Stimulated activated naive CD8-positive, alpha-beta T cell treated with anti-CD3 and anti-CD28 coated beads, Interleukin-15, amount 100 ng/mL, for 72 hours (primary cell): ENCODE measurements at regions not wholly inside any gene's neighbourhood (a gene's known extent, or its start where the extent isn't known, plus 50 kb on each side); places are given as distances from the start of the nearest gene placed in this dataset.
A peak's percentile ranks its signal among the peaks of the same experiment; 100 is the strongest.
"Not testable (repeated sequence)": the region's sequence is repeated elsewhere in the genome, so short reads cannot be mapped to it uniquely, and the experiment has no call there.

Experiments used
- ATAC-seq: fragments of 150-1000 bp; cut with Tn5 transposase; 2 replicates; pipeline ENCODE4 v1.10.0; 2021; ENCODE audit warnings: mild to moderate bottlenecking, moderate library complexity
- DNase-seq, 2 donors: peaks; one replicate each; pipeline ENCODE4 v3.0.0; 2021 to 2022
- H3K27ac Mint-ChIP-seq, 2 donors: one replicate each; pipeline ENCODE4 v1.8.0; 2022; ENCODE audit warnings: mild to moderate bottlenecking in 2 of 2, mixed read lengths in 2 of 2, moderate library complexity in 2 of 2
- H3K27me3 Mint-ChIP-seq: one replicate; pipeline ENCODE4 v1.8.0; 2022; ENCODE audit warnings: mixed read lengths
- H3K4me1 Mint-ChIP-seq: one replicate; pipeline ENCODE4 v1.8.0; 2022; ENCODE audit warnings: mild to moderate bottlenecking, mixed read lengths
- H3K4me3 Mint-ChIP-seq, 2 donors: one replicate each; pipeline ENCODE4 v1.8.0; 2022; ENCODE audit warnings: mild to moderate bottlenecking in 2 of 2, mixed read lengths in 2 of 2, moderate library complexity in 1 of 2
- H3K9me3 Mint-ChIP-seq, 2 donors: one replicate each; pipeline ENCODE4 v1.8.0; 2022; ENCODE audit warnings: mixed read lengths in 2 of 2

DNA sequence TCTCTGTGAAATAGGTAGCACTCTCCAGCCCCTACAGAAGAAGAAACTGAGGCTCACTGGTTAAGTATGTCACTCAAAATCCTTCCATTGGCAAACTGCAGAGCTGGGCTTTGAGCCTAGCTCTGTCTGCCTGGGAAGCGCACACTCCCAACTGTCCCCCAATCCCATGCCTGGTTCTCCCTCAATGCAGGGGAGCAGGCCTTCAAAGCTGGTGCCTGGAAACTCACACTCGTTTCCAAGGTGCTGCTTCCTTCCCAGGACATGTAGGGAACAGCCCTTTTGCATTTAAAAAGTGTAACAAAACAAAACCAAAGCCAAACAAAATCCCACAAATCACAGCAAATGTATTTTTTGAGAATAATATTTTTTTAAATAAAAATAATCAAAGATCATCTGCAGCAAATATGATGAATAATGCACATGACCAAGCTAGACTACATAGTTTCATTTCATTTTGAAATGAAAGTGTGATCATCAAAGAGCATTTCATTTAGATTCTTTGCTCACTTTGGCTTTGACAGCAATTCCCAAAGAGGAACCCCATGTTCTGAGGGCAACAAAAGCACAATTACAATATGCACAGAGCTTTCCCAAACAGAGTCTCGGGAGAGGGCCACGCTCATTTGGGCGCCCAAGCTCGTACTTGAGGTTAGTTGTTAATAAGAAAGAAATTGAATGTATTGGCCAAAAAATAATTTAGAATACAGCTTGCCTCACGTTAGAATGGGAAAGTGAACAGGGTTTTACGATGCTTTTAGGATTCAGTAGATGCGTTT lies 96.7 kb upstream of the ACKR3 start:
- H3K4me3 Mint-ChIP-seq = no peak overlapping the region
- H3K4me1 Mint-ChIP-seq = no peaks in the 10 kb centered on the region
- ATAC-seq (no peak), DNase-seq (no peak)
- peaks cover 3 to 13% of the 10 kb centered on the region in 2 donors for H3K9me3 Mint-ChIP-seq
- H3K27ac Mint-ChIP-seq = no peak overlapping the region
- H3K27me3 Mint-ChIP-seq = no peaks in the 10 kb centered on the region

DNA sequence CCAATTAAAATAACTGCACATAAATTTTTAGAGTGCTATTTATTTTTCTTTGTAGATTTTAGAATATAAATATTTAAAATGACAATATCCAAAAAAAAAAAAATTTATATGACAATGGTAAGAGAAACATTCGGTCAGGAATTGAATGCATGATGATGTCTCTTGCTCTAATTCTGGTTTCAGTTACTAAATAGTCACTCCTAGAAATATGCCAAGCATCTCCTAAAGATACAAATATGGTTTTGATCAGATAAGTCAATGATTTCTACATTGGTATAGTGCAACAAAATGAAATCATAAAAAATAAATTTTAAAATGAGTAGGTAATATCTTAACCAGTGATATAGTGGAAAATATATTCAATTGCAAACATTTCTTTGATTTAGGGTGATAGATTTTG lies 95.9 kb upstream of the ACKR3 start:
- Mint-ChIP-seq H3K27ac (no peak overlapping the region), H3K4me3 (no peak overlapping the region), H3K27me3 (no peaks in the 10 kb centered on the region), H3K4me1 (no peaks in the 10 kb centered on the region), H3K9me3 (peaks cover 5 to 17% of the 10 kb centered on the region in 2 donors)
- ATAC-seq (no peak), DNase-seq (no peak)

DNA sequence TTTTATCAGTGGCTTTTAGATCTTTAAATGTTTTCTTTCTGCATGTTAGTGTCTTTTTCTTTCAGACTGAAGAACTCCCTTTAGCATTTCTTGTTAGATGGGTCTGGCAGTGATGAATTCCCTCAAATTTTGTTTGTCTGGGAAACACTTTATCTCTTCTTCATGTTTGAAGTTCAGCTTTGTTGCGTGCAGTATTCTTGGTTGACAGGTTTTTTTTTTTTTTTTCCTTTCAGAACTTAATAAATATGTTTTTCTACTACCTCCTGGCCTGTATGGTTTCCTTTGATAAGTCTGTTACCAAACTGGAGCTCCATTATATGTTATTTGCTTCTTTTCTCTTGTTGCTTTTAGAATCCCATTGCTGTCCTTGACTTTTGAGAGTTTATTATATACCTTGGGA lies 89.8 kb upstream of the ACKR3 start:
- Mint-ChIP-seq H3K27me3 (no peaks in the 10 kb centered on the region), H3K9me3 (peaks cover 21 to 41% of the 10 kb centered on the region in 2 donors), H3K4me3 (no peak overlapping the region), H3K27ac (no peak overlapping the region), H3K4me1 (no peaks in the 10 kb centered on the region)
- ATAC-seq (no peak), DNase-seq (no peak)

DNA sequence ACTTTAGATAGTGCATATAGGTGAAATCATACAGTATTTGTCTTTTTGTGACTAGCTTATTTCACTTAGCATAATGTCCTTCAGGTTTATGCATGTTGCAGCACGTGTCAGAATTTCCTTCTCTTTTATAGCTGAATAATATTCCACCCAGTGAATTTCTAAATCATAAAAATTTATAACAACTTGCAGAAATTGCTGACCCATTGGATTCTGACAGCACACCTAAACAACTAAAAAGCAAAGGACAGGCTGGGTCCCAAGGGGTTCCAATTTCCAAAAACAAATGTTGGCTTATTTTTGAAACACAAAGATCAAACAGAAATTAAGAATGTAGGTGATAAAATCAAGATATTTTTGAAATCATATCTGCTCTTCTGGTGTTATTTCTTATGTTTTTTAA lies 86.5 kb upstream of the ACKR3 start:
- Mint-ChIP-seq H3K4me1 (no peaks in the 10 kb centered on the region), H3K27ac (no peak overlapping the region), H3K27me3 (no peaks in the 10 kb centered on the region), H3K4me3 (no peak overlapping the region), H3K9me3 (peaks cover 17 to 26% of the 10 kb centered on the region in 2 donors)
- DNase-seq (no peak), ATAC-seq (no peak)

DNA sequence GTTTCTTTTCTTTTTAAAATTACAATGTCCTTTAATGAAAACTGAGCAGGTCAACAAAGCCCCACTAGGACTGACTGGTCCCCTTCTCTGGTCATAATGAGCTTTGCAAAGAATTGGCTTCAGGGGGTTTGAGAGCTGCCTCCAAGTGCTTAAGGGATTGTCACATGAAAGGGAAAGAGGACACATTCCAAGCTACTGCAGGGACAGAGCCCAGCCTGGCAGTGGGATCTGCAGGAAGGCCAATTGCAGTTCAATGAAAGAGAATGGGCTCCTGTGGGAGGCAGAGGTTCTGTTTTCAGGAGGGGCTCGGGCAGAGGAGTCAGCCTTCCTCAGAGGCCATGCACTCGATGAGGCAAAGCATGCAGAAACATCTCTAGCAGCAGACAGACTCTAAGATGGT lies 84.1 kb upstream of the ACKR3 start:
- no peak overlapping the region for H3K4me3 Mint-ChIP-seq
- H3K9me3 Mint-ChIP-seq = peaks cover 4 to 11% of the 10 kb centered on the region in 2 donors
- ATAC-seq (no peak), DNase-seq (no peak)
- no peaks in the 10 kb centered on the region for H3K27me3 Mint-ChIP-seq
- H3K27ac Mint-ChIP-seq = no peak overlapping the region
- H3K4me1 Mint-ChIP-seq = no peaks in the 10 kb centered on the region

DNA sequence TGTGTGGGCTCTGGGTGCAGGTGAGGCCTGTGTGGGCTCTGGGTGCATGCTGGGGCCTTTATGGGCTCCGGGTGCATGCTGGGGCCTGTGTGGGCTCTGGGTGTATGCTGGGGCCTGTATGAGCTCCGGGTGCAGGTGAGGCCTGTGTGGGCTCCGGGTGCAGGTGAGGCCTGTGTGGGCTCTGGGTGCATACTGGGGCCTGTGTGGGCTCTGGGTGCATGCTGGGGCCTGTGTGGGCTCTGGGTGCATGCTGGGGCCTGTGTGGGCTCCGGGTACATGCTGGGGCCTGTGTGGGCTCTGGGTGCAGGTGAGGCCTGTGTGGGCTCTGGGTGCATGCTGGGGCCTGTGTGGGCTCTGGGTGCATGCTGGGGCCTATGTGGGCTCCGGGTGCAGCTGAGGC lies 80.5 kb upstream of the ACKR3 start:
- H3K4me3 Mint-ChIP-seq, H3K27ac Mint-ChIP-seq, H3K4me1 Mint-ChIP-seq, DNase-seq, ATAC-seq, H3K9me3 Mint-ChIP-seq, H3K27me3 Mint-ChIP-seq: not testable (repeated sequence)

DNA sequence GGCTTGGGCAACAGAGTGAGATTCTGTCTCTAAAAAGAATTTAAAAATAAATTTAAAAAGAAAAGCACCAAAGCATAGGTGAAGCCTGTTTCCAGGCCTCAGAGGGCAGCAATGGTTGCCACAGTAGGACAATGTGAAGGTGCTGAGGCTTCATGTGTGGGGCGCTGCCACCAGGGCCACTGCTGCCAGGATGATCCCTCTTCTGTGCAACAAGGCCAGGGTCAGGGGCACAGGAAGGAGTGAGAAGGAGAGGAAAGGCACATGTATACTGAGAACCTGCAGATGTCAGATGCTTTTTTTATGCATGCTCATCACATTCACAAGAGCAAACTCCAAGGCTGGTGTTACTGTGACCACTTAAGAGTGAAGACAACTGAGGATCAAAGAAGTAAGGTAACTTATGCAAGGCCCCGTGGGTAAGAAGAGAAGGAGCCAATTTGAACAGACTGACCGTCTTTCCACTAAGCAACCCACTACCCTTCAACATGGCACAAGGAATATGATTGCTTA lies 79.7 kb upstream of the ACKR3 start:
- peaks cover 4 to 10% of the 10 kb centered on the region in 2 donors for H3K9me3 Mint-ChIP-seq
- no peak for DNase-seq
- no peak overlapping the region for H3K27ac Mint-ChIP-seq
- H3K27me3 Mint-ChIP-seq = no peaks in the 10 kb centered on the region
- no peaks in the 10 kb centered on the region for H3K4me1 Mint-ChIP-seq
- no peak overlapping the region for H3K4me3 Mint-ChIP-seq
- ATAC-seq = no peak

DNA sequence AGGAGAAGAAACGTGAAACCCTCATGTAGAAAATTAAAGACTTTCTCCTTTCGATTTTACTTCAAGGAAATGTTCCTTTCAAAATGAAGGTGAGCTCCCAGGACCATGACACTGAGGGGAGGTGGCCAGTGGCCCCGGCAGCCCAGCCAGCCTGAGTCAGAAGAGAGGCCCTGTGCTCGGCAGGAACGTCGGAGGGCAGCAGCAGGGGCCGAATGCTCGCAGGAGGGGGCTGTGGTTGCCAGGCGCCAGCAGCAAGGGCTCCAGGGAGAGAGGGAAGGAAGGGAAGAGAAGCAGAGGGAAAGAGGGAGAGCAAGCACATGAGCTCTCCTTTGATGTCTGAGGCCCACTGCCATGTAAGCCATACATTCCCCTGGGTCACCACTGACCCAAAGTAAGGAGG lies 73.3 kb upstream of the ACKR3 start:
- H3K9me3 Mint-ChIP-seq = peaks cover 4 to 10% of the 10 kb centered on the region in 2 donors
- H3K4me1 Mint-ChIP-seq = no peaks in the 10 kb centered on the region
- H3K27ac Mint-ChIP-seq = peak overlapping the region in 1 of 2 donors; percentile 81

DNA sequence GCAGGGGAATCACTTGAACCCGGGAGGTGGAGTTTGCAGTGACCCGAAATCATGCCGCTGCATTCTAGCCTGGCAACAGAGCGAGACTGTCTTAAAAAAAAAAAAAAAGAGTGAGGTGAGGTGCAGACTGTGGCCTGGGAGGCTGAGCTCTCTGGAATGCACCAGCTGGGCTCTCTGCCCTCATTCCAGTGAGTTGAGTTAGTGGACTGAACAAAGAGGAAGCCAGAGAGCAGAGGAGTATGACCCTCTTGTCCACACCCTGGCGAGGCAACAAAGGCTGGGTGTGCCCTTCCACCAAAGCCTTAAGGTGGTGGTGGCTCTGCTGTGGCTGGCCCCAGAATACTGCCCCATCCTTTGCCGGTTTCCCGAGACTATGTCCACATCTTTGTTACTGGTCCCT lies 71.3 kb upstream of the ACKR3 start:
- Mint-ChIP-seq H3K4me3 (no peak overlapping the region), H3K9me3 (no peaks in the 10 kb centered on the region), H3K4me1 (no peaks in the 10 kb centered on the region), H3K27me3 (no peaks in the 10 kb centered on the region), H3K27ac (peak overlapping the region in 1 of 2 donors; percentile 85)
- DNase-seq = no peak
- ATAC-seq = no peak

More for the DNA sequence above, 73.3 kb upstream of the ACKR3 start:
- DNase-seq (no peak), ATAC-seq (no peak)
- no peaks in the 10 kb centered on the region for H3K27me3 Mint-ChIP-seq
- H3K4me3 Mint-ChIP-seq = no peak overlapping the region

DNA sequence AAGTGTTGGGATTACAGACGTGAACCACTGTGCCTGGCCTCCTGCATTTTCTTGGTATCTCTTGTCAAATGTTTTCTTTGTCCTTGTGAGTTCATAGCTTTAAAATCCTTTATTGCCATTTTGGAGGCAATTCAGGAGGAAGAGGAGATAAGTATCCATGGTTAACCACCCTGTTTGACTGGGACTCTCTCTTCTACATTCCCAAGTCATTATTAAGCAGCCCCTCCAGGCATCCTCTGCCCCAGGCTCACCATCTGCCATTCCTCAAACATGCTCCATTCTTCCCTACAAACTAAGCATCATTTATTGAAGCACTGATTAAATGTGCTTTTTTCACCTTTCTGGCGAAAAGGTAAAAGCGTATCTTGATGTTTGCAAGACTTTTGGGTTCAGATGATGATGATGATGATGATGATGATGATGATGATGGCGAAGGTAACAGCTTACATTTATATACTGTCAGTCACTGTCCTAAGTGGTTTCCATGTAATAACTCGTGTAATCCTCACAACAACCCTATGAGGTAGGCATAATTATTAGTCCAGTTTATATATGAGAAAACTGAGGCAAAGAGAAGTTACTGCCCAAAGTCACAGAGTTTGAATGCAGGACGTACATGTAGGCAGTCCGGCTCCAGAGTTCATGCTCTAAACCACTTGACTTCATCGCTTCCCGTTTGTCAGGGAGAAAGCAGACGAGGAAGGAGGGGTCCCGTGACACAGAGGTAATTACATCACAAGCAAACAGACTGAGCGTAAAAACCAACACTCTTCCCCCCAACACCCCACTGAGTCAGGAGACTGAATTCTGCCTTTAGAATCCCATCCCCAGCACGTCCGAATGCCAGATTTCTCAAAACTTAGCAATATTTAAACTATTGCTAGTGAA lies 69.7 kb upstream of the ACKR3 start:
- ATAC-seq = no peak
- Mint-ChIP-seq H3K4me1 (no peaks in the 10 kb centered on the region), H3K4me3 (no peak overlapping the region), H3K9me3 (peaks cover 6 to 10% of the 10 kb centered on the region in 2 donors), H3K27ac (no peak overlapping the region), H3K27me3 (peaks cover 10% of the 10 kb centered on the region)
- no peak for DNase-seq

DNA sequence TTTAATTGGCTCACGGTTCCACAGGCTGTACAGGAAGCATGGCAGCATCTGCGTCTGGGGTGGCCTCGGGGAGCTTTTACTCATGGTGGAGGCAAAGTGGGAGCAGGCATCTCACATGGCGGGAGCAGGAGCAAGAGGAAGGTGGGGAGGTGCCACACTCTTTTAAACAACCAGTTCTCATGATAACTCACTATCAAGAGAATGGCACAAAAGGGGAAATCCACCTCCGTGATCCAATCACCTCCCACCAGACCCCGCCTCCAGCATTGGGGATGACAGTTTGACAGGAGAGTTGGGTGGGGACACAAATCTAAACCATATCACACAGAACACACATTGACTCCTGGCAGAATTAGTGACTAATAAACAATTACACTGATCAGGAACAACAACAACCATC lies 68.6 kb upstream of the ACKR3 start:
- Mint-ChIP-seq H3K27me3 (peaks cover 10% of the 10 kb centered on the region), H3K9me3 (peaks cover 6 to 19% of the 10 kb centered on the region in 2 donors), H3K4me1 (no peaks in the 10 kb centered on the region), H3K4me3 (no peak overlapping the region), H3K27ac (no peak overlapping the region)
- DNase-seq (no peak), ATAC-seq (no peak)

DNA sequence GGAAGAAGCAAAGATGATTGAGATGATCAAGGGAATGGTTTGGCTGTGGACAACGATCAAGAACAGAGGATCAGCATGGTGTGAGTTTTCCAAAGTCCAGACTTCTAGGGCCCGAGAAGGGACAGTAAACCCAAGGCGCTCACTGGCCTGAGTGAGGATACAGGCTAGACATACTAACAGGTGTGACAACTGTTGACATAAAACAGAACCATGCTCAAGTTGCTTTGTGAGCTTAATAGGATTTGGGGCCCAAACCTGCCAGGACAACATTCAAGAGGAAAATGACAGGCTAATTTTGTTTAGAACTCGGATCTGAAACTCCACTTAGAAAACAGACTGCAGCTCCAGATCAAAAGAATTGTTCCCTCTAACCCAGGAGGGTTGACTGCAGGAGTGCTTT lies 68.1 kb upstream of the ACKR3 start:
- Mint-ChIP-seq H3K27me3 (peaks cover 10% of the 10 kb centered on the region), H3K4me3 (no peak overlapping the region), H3K4me1 (no peaks in the 10 kb centered on the region), H3K9me3 (peaks cover 6 to 19% of the 10 kb centered on the region in 2 donors), H3K27ac (no peak overlapping the region)
- DNase-seq (no peak), ATAC-seq (no peak)

DNA sequence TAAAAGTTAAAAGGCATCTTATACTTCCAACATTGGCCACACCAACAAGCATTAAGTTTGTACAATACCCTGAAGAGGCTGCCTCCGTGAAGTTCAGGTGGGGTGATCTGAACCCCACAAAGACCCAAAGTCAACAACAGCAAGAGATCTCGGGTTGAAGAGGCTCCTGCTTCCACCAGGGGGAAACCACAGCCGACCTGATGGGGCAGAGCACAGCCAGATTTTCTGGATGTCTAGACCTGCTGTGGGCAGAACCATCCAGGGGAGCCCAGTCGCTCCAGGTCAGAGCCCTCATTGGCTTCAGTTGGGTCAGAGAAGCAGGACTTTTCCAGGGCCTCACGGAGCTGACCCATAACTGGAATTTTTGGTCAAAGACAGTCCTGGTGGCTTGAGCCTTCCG lies 66.5 kb upstream of the ACKR3 start:
- ATAC-seq = no peak
- H3K27ac Mint-ChIP-seq = no peak overlapping the region
- DNase-seq = no peak
- peaks cover 6 to 19% of the 10 kb centered on the region in 2 donors for H3K9me3 Mint-ChIP-seq
- peaks cover 10% of the 10 kb centered on the region for H3K27me3 Mint-ChIP-seq
- H3K4me3 Mint-ChIP-seq = no peak overlapping the region
- H3K4me1 Mint-ChIP-seq = peaks cover 8% of the 10 kb centered on the region

DNA sequence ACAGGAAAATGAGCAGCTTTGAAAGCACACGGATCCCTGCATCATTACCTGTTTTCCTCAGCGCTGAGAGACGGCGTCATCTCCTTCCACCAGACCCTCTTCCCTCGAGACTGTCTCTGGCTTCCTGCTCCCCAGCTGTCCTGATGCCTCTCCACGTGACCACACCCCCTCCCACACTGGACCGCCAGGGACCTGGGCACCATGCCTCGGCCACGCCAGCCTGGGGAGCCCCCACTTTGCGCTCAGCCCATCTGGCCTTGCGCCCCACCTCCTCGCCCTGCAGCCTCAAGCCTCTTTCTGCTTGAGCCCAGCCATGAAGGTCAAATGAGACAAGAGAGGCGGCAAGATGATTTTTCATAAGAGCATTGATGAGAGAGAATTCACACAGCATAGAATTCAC lies 66.0 kb upstream of the ACKR3 start:
- H3K4me1 Mint-ChIP-seq = peaks cover 8% of the 10 kb centered on the region
- peaks cover 10% of the 10 kb centered on the region for H3K27me3 Mint-ChIP-seq
- H3K9me3 Mint-ChIP-seq = peaks cover 6 to 19% of the 10 kb centered on the region in 2 donors

DNA sequence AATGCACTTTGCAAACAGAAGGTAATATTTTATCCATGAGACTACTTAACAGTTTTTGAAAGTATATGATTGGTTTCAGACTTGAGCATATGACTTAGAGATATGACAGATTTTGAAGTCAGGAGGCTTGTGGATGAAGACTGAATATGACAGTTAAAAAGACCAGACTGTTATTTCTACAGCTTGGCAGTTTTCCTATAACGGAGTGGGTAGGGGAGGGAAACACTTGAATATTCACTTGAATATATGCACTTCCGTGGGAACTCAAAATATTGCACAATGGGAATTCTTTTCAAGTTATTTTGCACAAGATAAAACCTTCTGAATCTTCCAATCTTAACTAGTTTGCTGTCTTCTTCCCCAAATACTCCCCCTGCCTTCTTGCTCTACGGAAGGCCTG lies 64.6 kb upstream of the ACKR3 start:
- Mint-ChIP-seq H3K27ac (no peak overlapping the region), H3K9me3 (peaks cover 6 to 19% of the 10 kb centered on the region in 2 donors), H3K4me1 (peaks cover 8% of the 10 kb centered on the region), H3K27me3 (peaks cover 10% of the 10 kb centered on the region), H3K4me3 (no peak overlapping the region)
- ATAC-seq (no peak), DNase-seq (no peak)

More for the DNA sequence above, 66.0 kb upstream of the ACKR3 start:
- no peak overlapping the region for H3K27ac Mint-ChIP-seq
- DNase-seq = no peak
- H3K4me3 Mint-ChIP-seq = no peak overlapping the region
- ATAC-seq = no peak

DNA sequence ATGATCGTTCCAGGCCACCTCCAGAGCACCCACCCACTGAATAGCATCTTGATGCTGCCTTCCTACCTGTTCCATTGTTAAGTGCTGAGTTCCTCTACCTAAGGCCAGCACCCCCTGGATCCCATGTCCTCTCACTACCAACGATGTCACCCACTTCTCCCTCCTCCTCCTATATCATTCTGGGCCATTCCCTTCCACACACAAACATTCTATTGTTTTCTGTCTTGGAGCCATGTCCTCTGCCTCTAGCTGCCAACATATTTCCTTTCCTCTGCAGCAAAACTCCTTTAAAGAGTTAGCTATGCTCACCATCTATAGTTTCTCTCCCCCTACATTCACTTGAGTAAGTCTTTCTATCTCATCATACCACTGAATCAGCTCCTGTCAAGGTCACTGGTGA lies 64.0 kb upstream of the ACKR3 start:
- H3K27me3 Mint-ChIP-seq = peaks cover 10% of the 10 kb centered on the region
- ATAC-seq (no peak), DNase-seq (no peak)
- H3K27ac Mint-ChIP-seq = no peak overlapping the region
- peaks cover 6 to 19% of the 10 kb centered on the region in 2 donors for H3K9me3 Mint-ChIP-seq
- H3K4me3 Mint-ChIP-seq = no peak overlapping the region
- H3K4me1 Mint-ChIP-seq = peaks cover 8% of the 10 kb centered on the region
